NCI-H510A (cell line): ENCODE measurements at regions not wholly inside any gene's neighbourhood (a gene's known extent, or its start where the extent isn't known, plus 50 kb on each side); places are given as distances from the start of the nearest gene placed in this dataset.

Experiments
- DNase-seq: peaks from one replicate; lab custom pipeline; 2025; lab: John Stamatoyannopoulos, UW

GRCh38 chr12:132393245-132393795 is 63.9 kb upstream of the GALNT9 start:
- no peak for DNase-seq

- DNase-seq: no peak
Measured at GRCh38 chr12:132392389-132393244, 63.2 kb upstream of the GALNT9 start.

GRCh38 chr12:132391326-132392041 is 62.1 kb upstream of the GALNT9 start:
- DNase-seq: no peak

GRCh38 chr12:132390287-132391076 is 61.1 kb upstream of the GALNT9 start:
- no peak for DNase-seq

- DNase-seq: no peak
Measured at GRCh38 chr12:132389526-132390286, 60.3 kb upstream of the GALNT9 start.

GRCh38 chr12:132389026-132389425 is 59.6 kb upstream of the GALNT9 start:
- no peak for DNase-seq

GRCh38 chr12:132388379-132389015 is 59.1 kb upstream of the GALNT9 start:
- no peak for DNase-seq

- DNase-seq: no peak
Measured at GRCh38 chr12:132386926-132387497, 57.6 kb upstream of the GALNT9 start.

- DNase-seq: no peak
Measured at GRCh38 chr12:132385923-132386751, 56.7 kb upstream of the GALNT9 start.

- no peak for DNase-seq
Measured at GRCh38 chr12:132384916-132385774, 55.8 kb upstream of the GALNT9 start.

GRCh38 chr12:132380641-132381040 is 51.3 kb upstream of the GALNT9 start:
- DNase-seq: no peak

GRCh38 chr12:132379996-132380395 is 50.6 kb upstream of the GALNT9 start:
- DNase-seq: no peak

- DNase-seq: no peak
Measured at GRCh38 chr12:132379576-132379975, 50.2 kb upstream of the GALNT9 start.
